ENCODE measurements at regions not wholly inside any gene's neighbourhood (a gene's known extent, or its start where the extent isn't known, plus 50 kb on each side); places are given as distances from the start of the nearest gene placed in this dataset.

DNA sequence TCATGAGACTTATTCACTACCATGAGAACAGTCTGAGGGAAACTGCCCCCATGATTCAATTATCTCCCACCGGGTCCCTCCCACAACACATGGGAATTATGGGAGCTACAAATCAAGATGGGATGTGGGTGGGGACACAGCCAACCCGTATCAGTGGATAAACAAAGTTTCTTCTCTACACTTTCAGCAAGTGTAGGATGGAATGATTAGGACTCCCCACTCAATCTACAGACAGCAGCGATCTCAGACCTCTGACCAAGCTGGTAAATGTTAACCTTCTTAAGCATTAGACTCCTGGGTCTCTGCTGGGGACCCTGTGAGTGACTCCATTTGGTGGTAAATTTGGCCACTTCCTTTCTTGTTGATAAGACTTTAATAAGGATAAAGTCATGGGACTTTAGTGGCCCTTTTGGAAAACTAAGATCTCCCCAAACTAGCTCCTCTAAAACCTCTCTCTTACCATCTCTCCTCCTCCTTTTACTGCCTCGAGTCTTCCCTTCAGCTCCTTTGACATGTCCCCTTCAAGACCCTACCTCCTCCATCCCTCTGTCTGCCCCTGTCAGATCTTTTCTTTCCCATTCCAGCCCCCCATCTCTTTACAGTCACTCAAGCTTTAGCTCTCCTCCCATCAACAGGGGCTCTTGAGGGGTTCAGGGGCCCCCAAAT lies 71.9 kb downstream of the MYL12B start:
- Histone ChIP-seq H3K9me3 (ENCODE audit: severe bottlenecking) (no peaks in the 10 kb centered on the region), H3K27ac (no peak overlapping the region), H3K4me3 (ENCODE audit: low read depth, low read length) (no peak overlapping the region), H3K27me3 (ENCODE audit: insufficient read depth, low read depth, severe bottlenecking) (no peaks in the 10 kb centered on the region), H3K36me3 (no peaks in the 10 kb centered on the region)
- TF ChIP-seq, protein P1, sequence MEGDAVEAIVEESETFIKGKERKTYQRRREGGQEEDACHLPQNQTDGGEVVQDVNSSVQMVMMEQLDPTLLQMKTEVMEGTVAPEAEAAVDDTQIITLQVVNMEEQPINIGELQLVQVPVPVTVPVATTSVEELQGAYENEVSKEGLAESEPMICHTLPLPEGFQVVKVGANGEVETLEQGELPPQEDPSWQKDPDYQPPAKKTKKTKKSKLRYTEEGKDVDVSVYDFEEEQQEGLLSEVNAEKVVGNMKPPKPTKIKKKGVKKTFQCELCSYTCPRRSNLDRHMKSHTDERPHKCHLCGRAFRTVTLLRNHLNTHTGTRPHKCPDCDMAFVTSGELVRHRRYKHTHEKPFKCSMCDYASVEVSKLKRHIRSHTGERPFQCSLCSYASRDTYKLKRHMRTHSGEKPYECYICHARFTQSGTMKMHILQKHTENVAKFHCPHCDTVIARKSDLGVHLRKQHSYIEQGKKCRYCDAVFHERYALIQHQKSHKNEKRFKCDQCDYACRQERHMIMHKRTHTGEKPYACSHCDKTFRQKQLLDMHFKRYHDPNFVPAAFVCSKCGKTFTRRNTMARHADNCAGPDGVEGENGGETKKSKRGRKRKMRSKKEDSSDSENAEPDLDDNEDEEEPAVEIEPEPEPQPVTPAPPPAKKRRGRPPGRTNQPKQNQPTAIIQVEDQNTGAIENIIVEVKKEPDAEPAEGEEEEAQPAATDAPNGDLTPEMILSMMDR (IDR thresholded peaks at IDR 0.05; ENCODE audit: low read depth, low read length) = no peak
- no peak for DNase-seq

DNA sequence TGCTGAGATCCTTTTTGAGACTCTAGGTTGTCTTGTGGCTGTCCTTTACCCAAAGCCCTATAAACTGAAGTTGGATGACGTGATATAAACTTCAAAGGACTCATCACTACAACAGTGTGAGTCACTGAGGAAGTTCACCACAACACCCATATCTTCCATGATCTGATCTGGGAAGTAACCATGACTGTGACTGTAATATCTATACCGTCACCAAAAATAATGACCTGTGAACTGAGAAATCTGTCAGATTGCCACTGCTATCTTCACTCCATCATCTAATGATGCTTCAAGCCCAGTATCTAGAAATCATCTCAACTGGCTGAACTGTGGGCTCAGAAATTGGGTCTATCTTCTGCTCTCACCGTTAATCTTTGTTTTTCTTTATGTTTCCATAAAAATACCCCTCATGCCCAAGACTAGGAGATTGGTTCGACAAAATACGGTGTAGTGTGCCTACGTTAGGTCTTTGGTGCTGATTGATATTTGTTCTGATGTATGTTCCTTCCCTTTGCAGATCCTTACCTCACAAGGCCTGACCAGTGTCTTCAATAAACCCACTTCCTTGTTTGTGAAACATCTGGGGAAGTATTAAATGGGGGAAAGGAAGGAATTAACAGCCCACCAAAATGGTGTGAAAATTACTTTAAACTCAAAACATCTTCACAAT lies 78.2 kb downstream of the MYL12B start:
- Histone ChIP-seq H3K4me3 (ENCODE audit: low read depth, low read length) (no peak overlapping the region), H3K27ac (no peak overlapping the region), H3K27me3 (ENCODE audit: insufficient read depth, low read depth, severe bottlenecking) (no peaks in the 10 kb centered on the region), H3K36me3 (no peaks in the 10 kb centered on the region), H3K9me3 (ENCODE audit: severe bottlenecking) (no peaks in the 10 kb centered on the region)
- TF ChIP-seq, protein P1 (IDR thresholded peaks at IDR 0.05; ENCODE audit: low read depth, low read length) = no peak
- no peak for DNase-seq

DNA sequence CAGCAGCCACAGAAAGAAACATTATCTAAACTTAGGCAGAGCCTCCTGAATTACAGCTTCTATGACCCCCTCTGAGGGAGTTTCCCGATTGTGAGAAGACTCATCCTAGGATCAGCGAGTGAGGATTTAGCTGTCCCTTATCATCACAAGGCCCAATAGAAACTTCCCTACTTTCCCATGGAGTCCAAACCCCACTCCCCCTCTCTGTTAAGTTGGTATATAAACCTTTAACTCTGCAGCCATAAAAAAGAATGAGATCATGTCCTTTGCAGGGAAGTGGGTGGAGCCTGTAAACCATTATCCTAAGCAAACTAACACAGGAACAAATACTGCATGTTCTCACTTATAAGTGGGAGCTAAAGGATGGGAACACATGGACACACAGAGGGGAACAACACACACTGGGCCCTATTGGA lies 78.8 kb downstream of the MYL12B start:
- no peaks in the 10 kb centered on the region for H3K9me3 ChIP-seq (ENCODE audit: severe bottlenecking)
- TF ChIP-seq, protein P1 (IDR thresholded peaks at IDR 0.05; ENCODE audit: low read depth, low read length) = no peak
- no peaks in the 10 kb centered on the region for H3K27me3 ChIP-seq (ENCODE audit: insufficient read depth, low read depth, severe bottlenecking)
- no peak overlapping the region for H3K27ac ChIP-seq
- no peak overlapping the region for H3K4me3 ChIP-seq (ENCODE audit: low read depth, low read length)
- no peaks in the 10 kb centered on the region for H3K36me3 ChIP-seq
- DNase-seq = no peak

DNA sequence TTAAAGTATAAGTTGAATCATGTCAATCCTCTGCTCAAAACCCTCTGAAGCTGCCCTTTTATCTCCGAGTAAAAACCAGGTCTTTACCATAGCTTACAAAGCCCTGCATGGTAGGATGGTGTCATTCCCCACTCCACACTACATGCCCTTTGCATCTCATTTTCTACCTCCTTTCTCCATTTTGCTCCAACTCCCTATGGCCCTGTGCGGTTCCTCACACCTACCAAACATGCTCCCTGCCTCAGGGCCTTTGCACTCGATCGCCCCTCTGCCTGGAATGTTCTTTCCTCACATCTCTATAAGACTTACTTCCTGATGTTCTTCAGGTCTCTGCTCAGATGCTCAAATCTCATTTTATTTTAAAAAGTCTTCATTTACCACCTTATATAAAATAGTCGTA lies 80.7 kb downstream of the MYL12B start:
- no peak overlapping the region for H3K27ac ChIP-seq
- no peak for DNase-seq
- H3K27me3 ChIP-seq (ENCODE audit: insufficient read depth, low read depth, severe bottlenecking) = no peaks in the 10 kb centered on the region
- no peaks in the 10 kb centered on the region for H3K9me3 ChIP-seq (ENCODE audit: severe bottlenecking)
- H3K36me3 ChIP-seq = no peaks in the 10 kb centered on the region
- TF ChIP-seq, protein P1 (IDR thresholded peaks at IDR 0.05; ENCODE audit: low read depth, low read length) = no peak
- H3K4me3 ChIP-seq (ENCODE audit: low read depth, low read length) = no peak overlapping the region

DNA sequence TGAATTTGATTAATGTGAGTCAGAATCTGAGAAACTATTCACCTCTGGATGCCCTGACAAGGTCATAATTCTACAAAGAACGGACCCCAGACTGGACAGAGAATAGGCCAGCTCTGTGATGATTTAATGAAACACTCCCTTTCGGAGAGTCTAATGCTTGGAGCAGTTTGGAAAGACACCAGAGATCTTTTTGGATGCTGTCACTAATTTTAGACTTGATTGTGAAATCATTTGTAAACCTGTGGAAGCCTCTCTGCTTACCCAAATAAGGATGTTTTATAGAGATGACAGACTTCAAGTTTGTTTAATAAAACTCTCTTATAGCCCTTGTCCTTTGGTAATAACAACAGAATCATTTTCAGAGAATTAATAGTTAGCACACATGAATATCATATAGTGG lies 83.5 kb downstream of the MYL12B start:
- Histone ChIP-seq H3K36me3 (no peaks in the 10 kb centered on the region), H3K4me3 (ENCODE audit: low read depth, low read length) (no peak overlapping the region), H3K27ac (no peak overlapping the region), H3K9me3 (ENCODE audit: severe bottlenecking) (no peaks in the 10 kb centered on the region), H3K27me3 (ENCODE audit: insufficient read depth, low read depth, severe bottlenecking) (no peaks in the 10 kb centered on the region)
- DNase-seq = no peak
- TF ChIP-seq, protein P1 (IDR thresholded peaks at IDR 0.05; ENCODE audit: low read depth, low read length) = no peak

All from WERI-Rb-1 (cell line).